ENCODE measurements at regions not wholly inside any gene's neighbourhood (a gene's known extent, or its start where the extent isn't known, plus 50 kb on each side); places are given as distances from the start of the nearest gene placed in this dataset.

DNA sequence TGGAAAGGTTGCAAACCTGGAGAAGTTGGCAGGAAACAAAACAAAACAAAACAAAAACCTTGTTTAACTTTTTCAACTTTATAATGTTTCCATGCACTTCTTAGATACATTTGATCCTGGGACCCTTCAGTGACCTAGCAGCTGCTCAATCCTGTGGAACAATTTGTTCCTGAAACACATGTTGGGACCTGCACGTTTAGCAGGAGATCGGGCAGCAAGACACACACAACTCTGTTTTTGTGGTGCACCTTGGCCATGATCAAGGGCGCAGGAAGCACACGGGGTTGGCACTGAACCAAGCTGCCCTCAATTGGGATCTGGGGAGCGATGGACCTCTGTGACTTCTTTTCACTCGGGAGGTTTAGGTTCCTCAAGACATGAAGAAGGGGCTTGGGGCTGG lies 268.7 kb downstream of the LOXHD1 start:
- FAIRE-seq: no peak

DNA sequence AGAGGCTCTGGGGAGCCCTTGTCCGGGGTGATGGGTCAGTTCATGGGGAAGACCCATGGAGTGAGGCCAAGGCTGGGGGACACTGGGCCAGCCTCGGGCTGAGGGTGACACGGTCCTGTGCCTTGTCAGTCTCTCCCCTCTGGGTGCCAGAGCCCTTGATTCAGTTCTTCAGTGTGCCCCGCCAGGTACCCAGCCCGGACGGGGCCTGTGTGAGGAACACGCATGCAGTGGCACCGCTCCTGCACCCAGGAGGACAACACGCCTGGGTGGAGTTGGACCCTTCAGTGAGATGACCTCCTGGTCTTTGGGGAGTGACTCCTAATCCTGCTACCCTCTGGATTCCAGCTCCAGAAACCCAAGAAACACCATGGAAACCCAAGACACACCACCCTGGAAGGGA lies 264.4 kb downstream of the LOXHD1 start:
- no peak for FAIRE-seq

DNA sequence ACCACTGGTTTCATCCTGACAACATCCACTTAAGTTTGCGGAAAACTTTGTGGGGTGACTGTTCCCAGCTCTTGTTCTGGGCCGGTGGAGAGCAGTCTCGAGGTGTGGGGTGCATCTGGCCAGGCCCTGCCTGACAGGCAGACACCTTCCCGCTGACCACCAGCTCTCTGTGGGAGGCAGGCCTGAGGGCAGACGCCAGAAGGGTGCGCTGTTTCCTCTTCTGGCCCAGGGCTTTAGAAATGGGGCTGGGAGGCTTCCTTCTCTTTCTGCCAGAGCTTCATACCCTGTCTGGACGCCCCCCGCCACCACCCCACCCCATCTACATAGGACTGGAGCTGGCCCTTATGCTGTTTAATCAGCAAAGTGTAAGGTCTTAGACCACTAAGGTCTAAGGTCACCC lies 263.8 kb downstream of the LOXHD1 start:
- no peak for FAIRE-seq

DNA sequence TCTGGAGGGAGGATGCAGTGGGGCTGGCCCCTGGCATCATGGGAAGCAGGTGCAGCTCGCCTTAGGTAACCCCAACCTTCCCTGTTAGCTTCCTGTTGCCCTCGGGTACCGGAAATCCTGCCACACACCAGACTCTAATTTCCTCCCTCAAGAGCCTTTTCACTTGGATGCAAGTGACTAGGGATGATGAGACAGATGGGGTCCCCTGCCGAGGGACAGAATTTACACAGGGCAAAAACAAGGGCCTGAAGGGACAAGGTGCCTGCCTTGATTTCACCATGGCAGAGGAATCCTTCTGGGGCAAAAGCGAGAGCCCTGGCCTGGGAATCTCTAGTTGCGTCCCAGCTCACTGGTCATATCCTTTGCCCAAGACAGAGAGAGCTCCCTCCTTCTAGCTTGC lies 263.1 kb downstream of the LOXHD1 start:
- no peak for FAIRE-seq

DNA sequence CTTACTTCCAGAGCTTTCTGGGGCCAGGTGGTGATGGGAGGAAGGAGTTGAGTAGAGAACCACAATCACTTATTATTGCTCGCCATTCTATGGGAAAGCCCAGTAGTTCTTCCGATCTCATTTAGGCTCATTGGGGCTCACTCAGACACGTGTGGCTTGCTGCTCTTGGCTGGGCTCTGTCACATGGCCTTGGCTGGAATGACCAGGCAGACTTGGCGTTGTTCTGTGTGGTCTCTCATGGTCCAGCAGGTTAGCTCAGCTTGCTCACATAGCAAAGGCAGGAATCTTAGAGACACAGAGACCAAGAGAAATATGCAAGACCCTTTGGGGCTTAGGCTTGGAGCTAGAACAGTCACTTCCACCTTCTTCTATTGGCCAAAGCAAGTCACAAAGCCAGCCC lies 261.2 kb downstream of the LOXHD1 start:
- FAIRE-seq: no peak

DNA sequence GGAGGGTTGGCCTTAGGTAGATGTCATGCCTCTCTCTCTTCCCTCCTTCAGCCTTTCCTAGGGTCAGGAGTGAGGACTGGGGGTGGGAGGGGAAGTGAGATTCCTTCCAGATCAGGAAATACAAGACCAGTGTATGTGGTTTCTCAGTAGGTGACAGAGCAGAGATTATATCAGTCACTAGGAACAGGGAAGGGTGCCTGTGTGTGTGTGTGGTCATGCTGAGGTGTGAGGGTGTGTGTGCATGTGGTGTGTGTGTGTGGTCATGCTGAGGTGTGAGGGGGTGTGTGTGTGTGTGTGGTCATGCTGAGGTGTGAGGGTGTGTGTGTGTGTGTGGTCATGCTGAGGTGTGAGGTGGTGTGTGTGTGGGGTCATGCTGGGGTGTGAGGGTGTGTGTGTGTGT lies 259.8 kb downstream of the LOXHD1 start:
- FAIRE-seq: no peak

DNA sequence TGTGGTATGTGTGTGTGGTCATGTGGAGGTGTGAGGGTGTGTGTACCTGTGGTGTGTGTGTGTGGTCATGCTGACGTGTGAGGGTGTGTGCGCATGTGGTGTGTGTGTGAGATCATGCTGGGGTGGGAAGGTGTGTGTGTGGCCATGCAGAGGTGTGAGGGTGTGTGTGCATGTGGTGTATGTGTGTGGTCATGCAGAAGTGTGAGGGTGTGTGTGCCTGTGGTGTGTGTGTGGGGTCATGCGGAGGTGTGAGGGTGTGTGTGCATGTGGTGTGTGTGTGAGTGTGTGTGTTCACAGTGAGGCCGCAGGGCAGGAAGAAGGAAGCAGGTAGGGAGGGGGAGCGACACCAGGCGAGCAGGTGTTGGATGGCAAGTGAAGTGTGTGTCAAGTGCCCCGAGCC lies 259.0 kb downstream of the LOXHD1 start:
- no peak for FAIRE-seq

DNA sequence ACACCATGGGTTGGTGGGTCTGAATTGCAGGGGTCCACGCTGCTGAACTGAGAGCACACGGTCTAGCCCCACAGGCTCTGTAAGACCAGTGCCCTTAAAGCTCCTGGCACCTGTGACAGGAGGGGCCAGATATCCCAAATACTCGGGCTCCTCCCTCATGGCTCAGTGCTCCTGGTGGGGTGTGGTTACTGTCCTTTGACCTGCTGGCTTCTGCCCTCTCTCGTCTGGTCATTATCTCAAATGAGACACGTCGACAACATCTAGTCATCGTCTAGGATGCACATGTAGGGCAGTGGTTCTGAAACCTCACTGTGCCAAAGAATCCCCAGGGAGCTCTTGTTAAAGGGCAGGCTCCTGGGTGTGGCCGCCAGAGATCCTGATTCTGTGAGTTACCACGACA lies 258.4 kb downstream of the LOXHD1 start:
- FAIRE-seq: no peak

DNA sequence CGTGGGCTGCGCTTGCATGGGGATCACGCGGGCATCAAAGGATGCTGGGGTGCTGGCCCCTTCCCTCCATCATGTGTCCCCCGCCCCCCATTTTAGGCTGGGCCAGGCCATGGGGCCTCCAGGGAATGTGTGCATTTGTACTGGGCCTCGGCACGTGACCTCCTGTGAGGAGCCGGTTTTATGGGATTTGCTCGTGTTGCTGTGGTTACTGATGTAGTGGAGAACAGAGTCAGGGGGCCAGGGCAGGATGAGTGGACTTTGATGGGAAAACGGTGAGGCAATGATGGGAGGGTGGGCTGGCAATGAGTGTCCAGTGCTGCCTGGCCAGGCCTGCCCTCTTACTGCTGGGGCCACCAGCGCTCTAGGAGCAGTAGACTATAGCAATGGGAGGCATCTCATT lies 257.7 kb downstream of the LOXHD1 start:
- no peak for FAIRE-seq

DNA sequence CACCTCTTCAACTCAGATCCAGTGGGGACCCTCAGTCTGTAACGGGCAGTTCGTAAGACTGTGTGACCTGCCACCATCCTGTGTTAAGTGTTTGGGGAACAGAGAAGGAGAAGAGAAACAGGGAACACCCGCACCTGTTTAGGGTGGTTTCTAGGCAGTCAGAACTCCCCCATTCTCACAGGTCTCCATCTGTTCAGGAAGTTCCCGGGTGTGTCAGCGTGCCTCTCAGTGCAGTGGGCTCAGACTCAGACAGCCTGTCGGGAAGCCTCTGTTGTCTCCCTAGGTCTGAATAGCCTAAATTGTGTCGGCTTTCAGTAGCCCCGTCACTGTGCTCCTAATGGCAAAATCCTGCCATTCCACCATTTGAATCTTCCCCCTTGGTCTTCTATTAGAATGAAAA lies 256.6 kb downstream of the LOXHD1 start:
- no peak for FAIRE-seq

DNA sequence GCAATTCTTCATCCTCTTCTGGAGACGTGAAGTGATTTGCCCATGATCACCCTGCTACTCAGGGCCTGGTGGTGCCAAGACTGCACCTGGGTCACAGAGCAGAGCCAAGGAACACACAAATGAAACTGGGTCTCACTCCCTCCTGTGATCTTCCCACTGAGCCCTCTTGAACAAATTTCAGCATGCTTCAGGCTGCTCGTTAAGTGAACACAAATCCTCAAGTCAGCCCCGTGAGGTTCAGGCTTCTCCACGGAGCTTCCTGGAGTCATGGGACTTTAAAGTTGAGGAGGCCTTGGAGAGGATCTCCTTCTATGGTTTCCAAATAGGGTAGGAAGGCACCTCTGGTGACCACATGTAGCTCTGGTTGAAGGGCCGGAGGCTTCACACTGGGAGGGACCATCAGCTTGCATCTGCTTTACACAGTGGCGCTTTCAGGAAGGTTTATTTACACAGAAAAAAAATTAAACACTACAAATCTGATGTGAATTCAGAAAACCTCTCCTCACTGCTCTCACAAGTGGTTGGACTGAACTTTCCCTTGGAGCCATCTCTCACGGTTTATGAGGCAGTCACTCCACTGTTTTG lies 255.4 kb downstream of the LOXHD1 start:
- no peak for FAIRE-seq

DNA sequence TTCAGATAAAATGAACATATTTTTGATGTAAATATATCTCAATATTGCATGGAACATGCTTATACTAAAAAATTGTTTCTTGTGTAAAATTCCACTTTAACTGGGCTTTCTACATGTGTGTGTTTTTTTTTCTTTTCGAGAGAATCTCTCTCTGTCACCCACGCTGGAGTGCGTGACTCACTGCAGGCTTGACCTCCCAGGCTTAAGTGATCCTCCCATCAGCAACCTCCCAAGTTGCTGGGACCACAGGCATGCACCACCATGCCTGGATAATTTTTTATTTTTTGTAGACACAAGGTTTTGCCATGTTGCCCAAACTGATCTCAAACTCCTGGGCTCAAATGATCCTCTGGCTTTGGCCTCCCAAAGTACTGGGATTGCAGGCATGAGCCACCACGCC lies 254.6 kb downstream of the LOXHD1 start:
- FAIRE-seq: no peak

DNA sequence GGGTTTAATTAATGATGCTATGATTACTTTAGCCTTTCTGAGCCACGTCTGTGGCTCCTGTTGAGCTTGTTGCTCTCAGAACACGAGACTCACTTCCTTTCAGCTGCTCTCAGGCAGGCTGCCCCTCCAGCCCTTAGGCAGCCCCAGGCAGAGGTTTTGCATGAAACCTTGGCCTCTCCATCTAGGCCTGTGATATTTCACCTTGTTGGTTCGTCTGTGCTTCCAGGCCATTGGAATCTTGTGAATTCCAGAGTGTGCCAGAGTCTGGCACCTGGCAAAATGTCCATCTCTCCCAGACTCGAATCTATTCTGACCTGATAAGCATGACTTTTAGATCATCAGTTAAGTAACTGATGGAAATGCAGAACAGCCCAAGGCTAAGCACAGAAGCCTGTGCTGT lies 254.1 kb downstream of the LOXHD1 start:
- FAIRE-seq: no peak

DNA sequence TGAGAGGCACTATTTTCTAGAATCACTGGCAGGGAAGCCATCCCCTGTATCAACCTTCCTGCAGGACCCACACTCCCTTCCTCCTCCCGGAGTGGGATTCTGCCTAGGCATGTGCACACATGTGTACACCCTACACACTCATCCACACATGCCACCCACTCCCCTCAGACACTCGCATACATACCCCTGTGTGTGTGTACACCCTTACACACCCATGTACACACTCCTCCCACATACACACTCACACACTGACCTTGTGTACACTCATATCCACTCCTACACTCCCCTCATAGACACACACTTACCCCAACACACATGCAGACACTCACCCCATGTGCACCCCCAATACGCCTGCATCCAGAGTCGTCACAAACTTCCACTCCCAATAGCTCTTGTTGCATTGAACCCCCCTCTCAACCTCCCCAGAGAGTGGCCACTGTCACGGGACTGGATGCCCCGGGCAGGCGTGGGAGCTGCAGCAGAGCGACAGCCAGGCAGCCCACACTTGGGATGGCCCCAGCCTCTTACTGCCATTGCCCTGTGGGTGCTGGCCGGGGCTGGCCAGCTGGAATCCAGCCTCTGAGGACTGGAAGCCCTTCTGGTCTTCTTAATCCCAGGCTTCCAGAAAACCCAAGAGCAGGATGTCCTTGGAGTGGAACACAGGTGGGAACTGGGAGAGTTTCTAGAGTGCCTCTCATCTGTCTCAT lies 251.0 kb downstream of the LOXHD1 start:
- FAIRE-seq: no peak

DNA sequence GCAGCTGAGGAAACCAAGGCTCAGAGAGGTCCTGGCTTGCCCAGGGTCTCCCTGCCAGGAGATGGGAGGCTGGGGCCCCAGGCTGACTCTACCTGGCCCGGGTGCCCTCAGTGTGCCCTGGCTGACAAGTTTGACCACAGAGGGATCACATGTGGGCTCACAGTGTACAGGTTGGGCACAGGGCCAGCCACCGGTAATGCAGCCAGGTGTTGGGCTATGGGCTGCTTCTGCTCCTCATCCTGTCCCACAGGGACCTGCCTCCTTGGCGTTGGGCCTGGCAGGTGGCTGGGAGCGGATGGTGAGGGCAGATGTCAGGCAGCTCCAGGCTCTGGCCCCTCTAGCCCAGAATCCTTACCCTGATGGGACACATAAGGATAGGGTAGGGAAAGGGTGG lies 250.5 kb downstream of the LOXHD1 start:
- FAIRE-seq: no peak

DNA sequence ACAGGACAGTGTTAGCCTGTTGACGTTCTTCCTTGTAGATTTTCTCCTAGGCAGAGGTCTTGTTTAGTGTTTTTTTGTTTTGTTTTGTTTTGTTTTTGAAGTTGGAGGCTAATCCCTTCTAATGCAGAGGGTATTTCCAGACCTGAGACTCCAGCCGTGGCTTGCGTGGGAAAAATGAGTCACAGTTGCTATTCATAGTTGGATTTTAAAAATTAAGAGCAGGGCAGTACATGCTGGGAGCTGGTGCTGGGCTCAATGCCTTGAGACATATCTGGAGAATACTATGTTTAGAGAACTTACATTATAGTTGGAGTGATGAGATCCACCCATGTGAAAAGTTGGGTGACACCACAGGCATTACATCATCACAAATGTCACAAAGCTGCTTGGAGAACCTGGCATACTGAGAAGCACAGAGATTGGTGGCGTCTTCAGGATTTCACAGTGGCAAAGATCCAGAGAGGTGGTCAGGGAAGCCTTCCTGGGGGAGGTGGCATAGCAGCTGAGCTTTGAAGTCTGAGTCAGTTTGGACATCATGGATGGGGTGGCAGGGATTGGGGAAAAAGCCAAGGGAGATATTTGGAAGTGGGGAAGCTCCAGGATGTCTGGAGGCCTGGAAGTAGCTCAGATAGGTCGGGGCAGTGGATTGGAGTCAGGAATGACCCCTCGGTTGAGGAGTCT lies 249.4 kb downstream of the LOXHD1 start:
- FAIRE-seq: no peak

DNA sequence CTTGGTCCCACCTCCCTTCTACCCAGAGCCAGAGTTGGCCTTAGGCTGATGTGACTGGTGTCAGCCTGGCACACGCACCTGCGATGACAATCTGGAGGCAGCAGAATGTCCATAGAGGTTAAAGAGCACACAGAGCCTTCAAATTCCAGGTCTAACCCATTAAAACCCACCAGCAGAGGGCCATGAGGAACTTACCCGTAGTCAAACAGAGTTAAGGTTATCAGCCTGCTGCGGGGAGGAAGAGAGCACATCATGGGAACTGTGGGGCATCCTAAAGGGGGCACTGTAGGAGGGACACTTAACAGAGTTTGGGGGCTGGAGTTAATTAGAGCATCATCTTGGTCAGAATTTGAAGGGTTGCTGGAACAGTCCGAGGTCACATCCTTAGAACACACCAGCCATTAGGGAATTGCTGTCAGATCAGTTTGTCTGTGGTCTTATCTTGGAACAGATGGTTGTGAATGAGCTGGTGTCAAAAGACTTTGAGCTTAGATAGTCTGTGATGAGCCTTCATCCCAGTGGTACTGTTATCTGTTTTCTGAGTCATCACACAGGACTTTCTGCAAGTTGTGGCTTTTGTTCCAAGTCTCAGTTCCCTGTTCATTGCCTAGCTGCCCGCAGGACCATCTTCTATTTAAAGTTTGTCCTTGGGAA lies 248.6 kb downstream of the LOXHD1 start:
- no peak for FAIRE-seq

DNA sequence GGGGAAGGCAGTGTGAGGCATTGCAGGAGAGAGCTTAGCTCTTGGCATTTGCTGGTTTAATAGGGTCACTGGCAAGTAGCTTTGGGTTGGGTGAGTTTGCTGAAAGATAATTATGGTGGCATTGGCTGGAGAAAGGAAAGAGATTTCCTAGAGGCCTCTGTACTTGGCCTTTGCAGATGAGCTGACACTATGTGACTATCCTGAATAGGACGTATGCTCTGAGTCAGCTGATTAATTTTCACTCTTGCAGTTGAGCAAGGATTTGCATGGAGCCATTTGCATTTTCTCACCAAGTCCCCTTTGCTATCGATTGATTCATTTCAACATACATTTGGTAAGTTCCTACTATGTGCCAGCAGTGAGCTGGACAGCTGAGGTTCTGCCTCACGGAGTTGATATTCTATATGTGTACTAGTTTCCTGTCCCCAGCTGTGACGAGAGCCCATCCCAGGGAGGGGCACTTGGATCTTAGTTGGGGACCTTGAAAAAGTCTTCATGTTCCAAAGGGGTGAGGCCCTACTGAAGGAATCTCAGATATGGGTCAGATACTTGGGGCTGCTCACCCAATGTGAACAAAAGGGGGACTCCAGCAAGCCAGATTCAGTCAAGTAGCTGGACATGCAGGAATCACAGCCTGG lies 245.7 kb downstream of the LOXHD1 start:
- no peak for FAIRE-seq

DNA sequence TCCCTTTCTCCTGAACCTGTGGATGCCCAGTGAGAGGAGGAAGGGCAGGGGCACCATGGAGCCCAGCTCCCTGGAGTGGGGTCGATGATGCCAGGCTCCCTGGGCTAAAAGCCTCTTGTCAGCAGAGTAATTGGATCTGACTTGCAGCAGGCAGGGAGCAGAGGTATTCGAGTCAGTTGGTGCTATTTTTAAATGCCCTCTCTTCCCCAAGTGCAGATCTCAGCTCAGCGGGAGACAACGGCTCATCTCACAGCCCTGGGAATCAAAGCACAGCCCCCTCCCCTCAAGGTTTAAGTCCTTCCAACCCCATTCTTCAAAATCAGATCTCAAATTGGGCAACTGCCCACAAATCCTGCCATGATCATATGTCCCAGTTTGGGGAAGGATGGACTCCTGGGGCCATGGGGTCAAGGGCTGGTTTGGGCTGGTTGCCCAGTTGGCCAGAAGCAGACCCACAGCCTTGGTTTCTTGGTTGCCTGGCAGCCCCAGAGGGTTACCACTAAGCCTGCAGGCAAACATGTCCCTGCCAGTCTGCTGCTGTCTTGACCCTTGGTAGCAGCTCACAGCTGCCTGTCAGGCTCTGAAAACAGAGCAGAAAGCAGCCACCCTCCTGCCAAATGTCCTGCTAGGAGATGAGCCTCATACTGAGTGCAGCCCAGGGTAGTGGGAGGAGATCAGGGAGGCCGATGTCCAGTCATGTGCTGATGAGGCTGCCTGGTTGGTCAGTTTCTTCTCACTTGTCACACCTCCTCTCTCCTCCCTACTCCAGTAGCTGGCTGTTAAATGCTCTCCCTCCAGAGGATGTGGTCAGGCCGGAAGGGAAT lies 244.9 kb downstream of the LOXHD1 start:
- no peak for FAIRE-seq

DNA sequence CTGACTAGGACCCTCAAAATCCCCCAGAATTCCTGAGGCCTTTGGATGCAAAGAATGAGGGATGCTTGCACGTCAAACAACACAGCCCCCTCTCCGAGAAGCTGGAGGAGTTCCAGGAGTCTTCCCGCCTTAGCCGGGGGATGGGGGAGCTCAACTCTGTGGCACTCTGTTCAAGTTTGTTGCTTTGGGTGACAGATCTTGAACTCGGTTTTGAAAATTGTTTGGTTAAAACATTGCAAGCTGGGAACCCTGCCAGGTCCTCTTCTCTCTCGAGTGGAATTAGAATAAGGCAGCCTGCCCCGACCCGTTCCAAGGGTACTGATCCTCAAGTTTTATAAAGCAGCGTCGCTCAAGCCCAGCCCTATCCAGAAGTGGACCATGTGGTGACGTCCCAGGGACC lies 244.1 kb downstream of the LOXHD1 start:
- FAIRE-seq: no peak

DNA sequence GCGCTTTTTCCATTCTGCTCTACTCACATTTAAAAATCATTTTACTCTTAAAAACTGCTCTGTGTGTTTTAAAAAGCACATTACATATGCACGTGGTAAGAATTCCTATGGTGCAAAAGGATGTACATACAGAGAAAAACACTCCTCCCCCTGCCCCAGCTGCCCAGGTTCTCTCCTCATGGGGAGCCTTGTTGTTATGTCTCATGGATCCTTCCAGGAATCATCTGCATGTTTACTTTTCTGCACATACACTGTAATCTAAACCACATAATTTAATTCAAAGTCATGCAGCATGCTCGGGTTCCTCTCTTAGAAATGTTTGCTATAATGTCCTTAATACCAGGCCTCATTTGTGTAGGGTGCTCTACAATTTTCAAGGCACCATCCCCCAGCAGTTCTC lies 243.3 kb downstream of the LOXHD1 start:
- FAIRE-seq: no peak

DNA sequence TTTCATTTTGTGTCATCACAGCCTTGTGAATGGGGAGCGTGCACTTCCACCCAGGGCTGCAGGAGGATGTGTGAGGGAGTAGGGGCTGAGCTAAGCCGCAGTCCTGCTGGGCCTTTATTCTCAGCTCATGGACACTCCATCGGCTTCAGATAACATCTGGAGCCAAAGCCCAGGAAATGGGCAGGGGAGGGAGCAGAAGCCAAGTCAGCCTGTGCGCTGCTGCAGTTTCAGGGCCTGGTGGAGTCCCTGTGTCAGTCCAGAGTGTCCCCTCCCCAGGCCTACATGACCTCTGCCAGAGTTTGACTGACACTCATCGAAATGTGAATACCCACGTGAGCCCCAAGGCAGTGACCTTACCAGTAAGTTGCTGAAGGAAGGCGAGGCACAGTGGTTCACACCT lies 242.2 kb downstream of the LOXHD1 start:
- no peak for FAIRE-seq
